ENCODE measurements at regions not wholly inside any gene's neighbourhood (a gene's known extent, or its start where the extent isn't known, plus 50 kb on each side); places are given as distances from the start of the nearest gene placed in this dataset.

GRCh38 chr1:234856845-234857245, 246.9 kb upstream of the IRF2BP2 start:
- TF ChIP-seq POLR2A (IDR thresholded peaks at IDR 0.05; ENCODE audit: low read depth, low read length) (no peak), TAF1 (IDR thresholded peaks at IDR 0.05; ENCODE audit: borderline replicate concordance, low read depth, low read length) (no peak)
